Hepatocyte (in vitro differentiated cells): ENCODE measurements at regions not wholly inside any gene's neighbourhood (a gene's known extent, or its start where the extent isn't known, plus 50 kb on each side); places are given as distances from the start of the nearest gene placed in this dataset.

Source experiments
- DNase-seq: peaks from one replicate; pipeline ENCODE4 v3.0.0-alpha.2; 2016; ENCODE audit warnings: low spot score
- H2AFZ ChIP-seq: fragments of 200-600 bp; sonication (generic); 2 replicates; pipeline ENCODE4 v1.6.0; 2016; ENCODE audit warnings: antibody characterized with exemption, mild to moderate bottlenecking
- H3K27ac ChIP-seq: fragments of 200-600 bp; sonication (generic); 2 replicates; pipeline ENCODE4 v1.5.1; 2016; ENCODE audit warnings: mild to moderate bottlenecking
- H3K27me3 ChIP-seq: fragments of 200-600 bp; sonication (generic); 2 replicates; pipeline ENCODE4 v1.6.1; 2016
- H3K36me3 ChIP-seq: fragments of 200-600 bp; sonication (generic); replicated peaks from 2 replicates; pipeline ENCODE4 v1.5.1; 2016; ENCODE audit warnings: low read depth; ENCODE audit not compliant: insufficient read depth
- H3K4me1 ChIP-seq: fragments of 200-600 bp; sonication (generic); 2 replicates; pipeline ENCODE4 v1.5.1; 2016; ENCODE audit warnings: mild to moderate bottlenecking, moderate library complexity; ENCODE audit not compliant: insufficient read depth
- H3K4me2 ChIP-seq: fragments of 200-600 bp; sonication (generic); 2 replicates; pipeline ENCODE4 v1.6.0; 2016
- H3K4me3 ChIP-seq: fragments of 200-600 bp; sonication (generic); 2 replicates; pipeline ENCODE4 v1.5.1; 2016; ENCODE audit warnings: mild to moderate bottlenecking
- H3K79me2 ChIP-seq: fragments of 200-600 bp; sonication (generic); 2 replicates; pipeline ENCODE4 v1.6.0; 2017; ENCODE audit warnings: mild to moderate bottlenecking
- H3K9me2 ChIP-seq: fragments of 200-600 bp; sonication (generic); replicated peaks from 2 replicates; pipeline ENCODE4 v1.6.0; 2017; ENCODE audit warnings: mild to moderate bottlenecking; ENCODE audit not compliant: insufficient read depth
- H3K9me3 ChIP-seq: fragments of 200-600 bp; sonication (generic); 2 replicates; pipeline ENCODE4 v1.5.1; 2016; ENCODE audit warnings: low read depth, mild to moderate bottlenecking
- H4K20me1 ChIP-seq: fragments of 200-600 bp; sonication (generic); 2 replicates; pipeline ENCODE4 v1.6.0; 2016; ENCODE audit warnings: mild to moderate bottlenecking; ENCODE audit not compliant: insufficient read depth, poor library complexity, severe bottlenecking
- CTCF ChIP-seq: fragments of 200-600 bp; sonication (generic); IDR thresholded peaks from 2 replicates; pipeline ENCODE4 v1.5.1; 2016; ENCODE audit warnings: antibody characterized with exemption, mild to moderate bottlenecking; ENCODE audit not compliant: poor library complexity
- EZH2 ChIP-seq: fragments of 200-600 bp; sonication (generic); IDR thresholded peaks from 2 replicates; pipeline ENCODE4 v1.6.1; 2016; ENCODE audit warnings: antibody characterized with exemption, mild to moderate bottlenecking, borderline replicate concordance
- EZH2phosphoT487 ChIP-seq: fragments of 200-600 bp; sonication (generic); IDR thresholded peaks from one replicate; pipeline ENCODE4 v1.6.1; 2018; ENCODE audit warnings: antibody characterized with exemption, mild to moderate bottlenecking, low read depth, moderate library complexity; ENCODE audit not compliant: unreplicated experiment, severe bottlenecking
- WGBS: methylation state at CpG from one replicate; pipeline ENCODE4 v1.1.6; 2016; ENCODE audit warnings: low lambda C conversion rate; ENCODE audit errors: missing lambda C conversion rate; 5-methylcytosine and 5-hydroxymethylcytosine counted together

GRCh38 chr10:3398825-3399646 is 226.5 kb upstream of the PITRM1 start:
- H2AFZ ChIP-seq: no peak overlapping the region
- H3K9me3 ChIP-seq: no peaks in the 10 kb centered on the region
- DNase-seq: no peak
- no peaks in the 10 kb centered on the region for H3K79me2 ChIP-seq
- no peaks in the 10 kb centered on the region for H3K36me3 ChIP-seq
- no peaks in the 10 kb centered on the region for H3K9me2 ChIP-seq
- no peak overlapping the region for H3K4me3 ChIP-seq
- TF ChIP-seq CTCF (no peak), EZH2 (no peak), EZH2phosphoT487 (no peak)
- H3K4me2 ChIP-seq: no peak overlapping the region
- no peaks in the 10 kb centered on the region for H4K20me1 ChIP-seq
- no peaks in the 10 kb centered on the region for H3K27me3 ChIP-seq
- 84% methylated on average over 41 of the region's 46 CpGs for WGBS
- no peak overlapping the region for H3K27ac ChIP-seq
- H3K4me1 ChIP-seq: no peaks in the 10 kb centered on the region

- Histone ChIP-seq H2AFZ (no peak overlapping the region), H3K27me3 (no peaks in the 10 kb centered on the region), H3K79me2 (no peaks in the 10 kb centered on the region), H3K4me3 (no peak overlapping the region), H3K9me3 (no peaks in the 10 kb centered on the region), H4K20me1 (no peaks in the 10 kb centered on the region), H3K4me1 (no peaks in the 10 kb centered on the region), H3K4me2 (no peak overlapping the region), H3K36me3 (no peaks in the 10 kb centered on the region), H3K9me2 (no peaks in the 10 kb centered on the region), H3K27ac (no peak overlapping the region)
- DNase-seq: no peak
- WGBS: 92% methylated on average over 14 of the region's 23 CpGs
- TF ChIP-seq CTCF (no peak), EZH2 (no peak), EZH2phosphoT487 (no peak)
Observed at GRCh38 chr10:3397846-3398245, 225.3 kb upstream of the PITRM1 start.

- no peaks in the 10 kb centered on the region for H3K79me2 ChIP-seq
- TF ChIP-seq EZH2 (no peak), EZH2phosphoT487 (no peak), CTCF (no peak)
- no peaks in the 10 kb centered on the region for H3K9me2 ChIP-seq
- no peaks in the 10 kb centered on the region for H3K9me3 ChIP-seq
- no peak overlapping the region for H2AFZ ChIP-seq
- H3K36me3 ChIP-seq: no peaks in the 10 kb centered on the region
- no peak overlapping the region for H3K4me3 ChIP-seq
- 75% methylated on average over 4 of the region's 4 CpGs for WGBS
- no peak overlapping the region for H3K27ac ChIP-seq
- no peaks in the 10 kb centered on the region for H3K27me3 ChIP-seq
- no peak for DNase-seq
- no peaks in the 10 kb centered on the region for H3K4me1 ChIP-seq
- H4K20me1 ChIP-seq: no peaks in the 10 kb centered on the region
- H3K4me2 ChIP-seq: no peak overlapping the region
Observed at GRCh38 chr10:3397231-3397630, 224.6 kb upstream of the PITRM1 start.
